ENCODE measurements at regions not wholly inside any gene's neighbourhood (a gene's known extent, or its start where the extent isn't known, plus 50 kb on each side); places are given as distances from the start of the nearest gene placed in this dataset.
"Not testable (repeated sequence)": the region's sequence is repeated elsewhere in the genome, so short reads cannot be mapped to it uniquely, and the experiment has no call there.

DNA sequence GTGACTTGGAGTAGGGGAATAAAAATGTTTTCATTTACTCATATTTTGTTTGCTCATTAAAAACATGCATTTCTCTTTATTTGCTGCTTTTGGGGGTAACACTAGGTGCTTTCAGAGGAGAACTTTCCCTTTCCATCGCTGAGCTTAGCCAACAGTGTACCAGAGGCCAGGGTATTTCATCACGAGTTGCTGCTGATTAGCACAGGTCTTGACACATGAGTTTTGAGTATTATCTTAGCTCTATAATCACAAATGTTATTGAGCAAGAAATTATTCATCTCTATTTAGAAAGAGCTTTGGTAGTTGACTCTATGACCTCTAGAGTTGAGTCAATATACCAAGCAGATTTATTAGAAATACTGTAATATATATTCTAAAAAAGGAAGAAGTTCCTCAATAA lies 375.9 kb downstream of the NXPH1 start:
- DNase-seq, result no peak

DNA sequence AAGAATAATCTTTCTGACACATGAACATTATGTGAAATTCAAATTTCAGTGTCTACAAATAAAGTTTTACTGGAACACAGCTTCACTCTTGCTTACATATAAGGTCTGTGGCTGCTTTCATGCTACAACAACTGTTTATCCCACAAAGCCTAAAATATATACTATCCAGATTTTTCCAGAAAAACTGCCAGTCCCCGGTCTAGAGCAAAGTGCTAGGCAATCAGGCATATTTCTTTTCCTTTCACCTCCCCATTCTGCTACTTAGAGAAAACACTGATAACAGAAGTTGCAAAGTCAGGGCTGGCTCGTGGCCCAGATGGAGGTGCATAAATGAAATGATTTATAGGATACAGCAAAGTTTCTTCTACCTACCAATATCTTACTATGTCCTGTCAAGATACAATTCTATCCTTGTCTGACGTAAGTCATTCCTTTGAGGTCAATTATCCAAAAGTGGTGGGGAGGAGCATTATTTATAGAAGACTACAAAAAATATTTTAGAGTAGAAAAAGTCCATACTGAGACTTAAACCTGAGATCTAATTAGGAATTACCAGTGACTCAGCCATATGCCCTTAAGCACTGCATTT lies 384.1 kb downstream of the NXPH1 start:
- no peak for DNase-seq

GRCh38 chr7:8818406-8818805 lies 385.0 kb downstream of the NXPH1 start:
- DNase-seq, result no peak

- DNase-seq, result no peak
Observed at GRCh38 chr7:8822595-8822994, 389.2 kb downstream of the NXPH1 start.

GRCh38 chr7:8823486-8823885 lies 390.1 kb downstream of the NXPH1 start:
- DNase-seq, result no peak

GRCh38 chr7:8827329-8827728 lies 393.9 kb downstream of the NXPH1 start:
- no peak for DNase-seq

- DNase-seq, result no peak
Observed at GRCh38 chr7:8829100-8829499, 395.7 kb downstream of the NXPH1 start.

GRCh38 chr7:8831376-8831775 lies 398.0 kb downstream of the NXPH1 start:
- DNase-seq, result no peak

- no peak for DNase-seq
Observed at GRCh38 chr7:8833355-8833754, 399.9 kb downstream of the NXPH1 start.

- DNase-seq, result no peak
Observed at GRCh38 chr7:8841171-8841570, 407.8 kb downstream of the NXPH1 start.

- DNase-seq, result no peak
Observed at GRCh38 chr7:8871716-8872115, 438.3 kb downstream of the NXPH1 start.

- DNase-seq, result no peak
Observed at GRCh38 chr7:8881916-8882315, 448.5 kb downstream of the NXPH1 start.

GRCh38 chr7:8885480-8886000 lies 452.1 kb downstream of the NXPH1 start:
- DNase-seq, result no peak

- DNase-seq, result not testable (repeated sequence)
Observed at GRCh38 chr7:8890346-8890745, 456.9 kb downstream of the NXPH1 start.

DNA sequence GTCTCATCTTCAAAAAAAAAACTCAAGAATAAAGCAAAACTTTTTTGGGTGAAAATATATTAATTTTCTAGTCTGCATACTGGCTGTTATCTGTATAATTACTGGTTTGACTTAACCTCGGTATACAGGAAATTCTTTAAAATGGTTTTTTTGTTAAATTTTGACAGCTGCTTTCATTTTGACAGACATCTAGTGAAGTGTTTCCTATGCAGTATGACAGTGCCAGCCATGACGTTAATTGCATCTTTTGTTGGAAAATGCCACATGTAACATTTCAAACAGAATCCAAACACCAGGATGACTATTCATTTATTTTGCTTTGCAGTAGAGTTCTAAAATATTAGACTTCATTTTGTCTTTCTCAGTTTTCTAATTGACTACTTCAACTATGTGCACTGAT lies 460.4 kb downstream of the NXPH1 start:
- DNase-seq, result no peak

GRCh38 chr7:8906396-8907075 lies 473.1 kb downstream of the NXPH1 start:
- DNase-seq, result no peak

GRCh38 chr7:8908889-8909288 lies 475.5 kb downstream of the NXPH1 start:
- DNase-seq, result no peak

DNA sequence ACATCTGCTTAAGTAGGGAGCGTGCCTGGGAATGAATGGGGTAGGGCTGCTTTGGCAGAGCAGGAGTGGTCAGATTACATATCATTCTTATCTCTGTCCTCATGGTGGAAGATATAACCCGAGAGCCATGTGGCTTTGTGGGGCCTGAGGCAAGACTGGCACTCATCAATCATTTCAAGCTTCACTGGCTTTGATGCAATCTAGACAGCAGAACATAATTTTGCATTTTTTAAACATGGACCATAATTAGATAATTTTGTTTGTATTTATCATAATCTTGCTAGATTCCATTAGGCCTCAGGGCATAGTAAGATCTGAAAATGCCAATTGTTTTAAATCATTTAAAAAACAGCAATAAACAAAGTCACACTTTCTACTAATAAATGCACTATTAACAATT lies 480.3 kb downstream of the NXPH1 start:
- DNase-seq, result no peak

DNA sequence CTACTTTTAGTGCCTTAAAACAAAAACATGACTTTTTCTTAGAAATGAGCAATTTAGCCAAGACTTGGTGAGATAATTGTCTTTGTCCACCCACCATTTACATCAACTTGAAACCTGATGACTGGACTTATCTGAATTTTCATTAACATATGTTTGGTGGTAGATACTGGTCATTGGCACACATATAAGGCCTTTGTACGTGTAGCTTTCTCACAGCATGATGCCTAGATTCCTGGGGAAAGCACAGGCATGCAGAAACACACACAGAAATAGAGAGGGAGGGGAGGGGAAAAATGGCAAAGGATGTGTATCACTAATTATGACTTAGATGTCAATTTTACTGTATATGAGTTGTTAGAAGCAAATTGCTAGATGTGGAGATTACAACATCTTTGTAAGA lies 488.4 kb downstream of the NXPH1 start:
- no peak for DNase-seq

GRCh38 chr7:8922726-8923125 lies 489.3 kb downstream of the NXPH1 start:
- no peak for DNase-seq

- no peak for DNase-seq
Observed at GRCh38 chr7:8923164-8923806, 489.9 kb downstream of the NXPH1 start.

DNA sequence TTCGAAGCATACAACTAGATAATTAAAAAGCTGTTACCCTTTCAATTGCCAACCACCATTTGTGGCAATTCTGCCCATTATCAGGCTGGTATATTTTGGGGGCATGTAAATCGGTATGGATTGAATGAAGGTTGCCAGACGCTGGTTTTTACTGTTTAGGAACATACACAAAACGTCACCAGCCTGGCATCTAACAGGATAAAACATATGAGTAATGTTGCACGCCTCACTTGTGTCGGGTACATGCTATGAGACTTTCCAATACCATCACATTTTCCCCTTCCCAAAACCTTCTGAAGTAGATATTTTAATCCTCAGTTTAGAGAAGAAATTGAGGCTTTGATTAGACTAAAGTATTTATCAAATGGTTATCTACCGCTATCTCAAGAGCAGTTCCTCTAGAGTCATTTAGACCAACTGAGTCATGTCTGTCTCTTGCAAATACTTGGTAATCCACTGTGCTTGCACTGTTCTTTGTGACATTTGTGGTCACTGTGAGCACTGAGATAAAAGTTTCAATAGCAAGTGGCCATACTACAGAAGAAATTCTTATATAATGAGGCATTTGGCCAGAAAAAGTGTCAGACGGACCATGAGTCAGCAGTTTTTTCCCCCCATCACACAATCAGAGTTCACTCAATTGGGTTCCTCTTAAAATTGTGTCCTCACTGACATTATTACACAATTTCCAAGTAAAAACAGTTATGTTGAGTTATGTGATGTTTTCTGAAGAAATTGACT lies 498.7 kb downstream of the NXPH1 start:
- DNase-seq, result no peak

- no peak for DNase-seq
Observed at GRCh38 chr7:8932751-8933150, 499.3 kb downstream of the NXPH1 start.

Measured in C1 segment of cervical spinal cord (tissue), 14 donors.